ENCODE measurements at regions not wholly inside any gene's neighbourhood (a gene's known extent, or its start where the extent isn't known, plus 50 kb on each side); places are given as distances from the start of the nearest gene placed in this dataset.

GRCh38 chr12:92436856-92437255 lies 265.9 kb upstream of the PLEKHG7 start (continued):
- TF ChIP-seq, protein P1, sequence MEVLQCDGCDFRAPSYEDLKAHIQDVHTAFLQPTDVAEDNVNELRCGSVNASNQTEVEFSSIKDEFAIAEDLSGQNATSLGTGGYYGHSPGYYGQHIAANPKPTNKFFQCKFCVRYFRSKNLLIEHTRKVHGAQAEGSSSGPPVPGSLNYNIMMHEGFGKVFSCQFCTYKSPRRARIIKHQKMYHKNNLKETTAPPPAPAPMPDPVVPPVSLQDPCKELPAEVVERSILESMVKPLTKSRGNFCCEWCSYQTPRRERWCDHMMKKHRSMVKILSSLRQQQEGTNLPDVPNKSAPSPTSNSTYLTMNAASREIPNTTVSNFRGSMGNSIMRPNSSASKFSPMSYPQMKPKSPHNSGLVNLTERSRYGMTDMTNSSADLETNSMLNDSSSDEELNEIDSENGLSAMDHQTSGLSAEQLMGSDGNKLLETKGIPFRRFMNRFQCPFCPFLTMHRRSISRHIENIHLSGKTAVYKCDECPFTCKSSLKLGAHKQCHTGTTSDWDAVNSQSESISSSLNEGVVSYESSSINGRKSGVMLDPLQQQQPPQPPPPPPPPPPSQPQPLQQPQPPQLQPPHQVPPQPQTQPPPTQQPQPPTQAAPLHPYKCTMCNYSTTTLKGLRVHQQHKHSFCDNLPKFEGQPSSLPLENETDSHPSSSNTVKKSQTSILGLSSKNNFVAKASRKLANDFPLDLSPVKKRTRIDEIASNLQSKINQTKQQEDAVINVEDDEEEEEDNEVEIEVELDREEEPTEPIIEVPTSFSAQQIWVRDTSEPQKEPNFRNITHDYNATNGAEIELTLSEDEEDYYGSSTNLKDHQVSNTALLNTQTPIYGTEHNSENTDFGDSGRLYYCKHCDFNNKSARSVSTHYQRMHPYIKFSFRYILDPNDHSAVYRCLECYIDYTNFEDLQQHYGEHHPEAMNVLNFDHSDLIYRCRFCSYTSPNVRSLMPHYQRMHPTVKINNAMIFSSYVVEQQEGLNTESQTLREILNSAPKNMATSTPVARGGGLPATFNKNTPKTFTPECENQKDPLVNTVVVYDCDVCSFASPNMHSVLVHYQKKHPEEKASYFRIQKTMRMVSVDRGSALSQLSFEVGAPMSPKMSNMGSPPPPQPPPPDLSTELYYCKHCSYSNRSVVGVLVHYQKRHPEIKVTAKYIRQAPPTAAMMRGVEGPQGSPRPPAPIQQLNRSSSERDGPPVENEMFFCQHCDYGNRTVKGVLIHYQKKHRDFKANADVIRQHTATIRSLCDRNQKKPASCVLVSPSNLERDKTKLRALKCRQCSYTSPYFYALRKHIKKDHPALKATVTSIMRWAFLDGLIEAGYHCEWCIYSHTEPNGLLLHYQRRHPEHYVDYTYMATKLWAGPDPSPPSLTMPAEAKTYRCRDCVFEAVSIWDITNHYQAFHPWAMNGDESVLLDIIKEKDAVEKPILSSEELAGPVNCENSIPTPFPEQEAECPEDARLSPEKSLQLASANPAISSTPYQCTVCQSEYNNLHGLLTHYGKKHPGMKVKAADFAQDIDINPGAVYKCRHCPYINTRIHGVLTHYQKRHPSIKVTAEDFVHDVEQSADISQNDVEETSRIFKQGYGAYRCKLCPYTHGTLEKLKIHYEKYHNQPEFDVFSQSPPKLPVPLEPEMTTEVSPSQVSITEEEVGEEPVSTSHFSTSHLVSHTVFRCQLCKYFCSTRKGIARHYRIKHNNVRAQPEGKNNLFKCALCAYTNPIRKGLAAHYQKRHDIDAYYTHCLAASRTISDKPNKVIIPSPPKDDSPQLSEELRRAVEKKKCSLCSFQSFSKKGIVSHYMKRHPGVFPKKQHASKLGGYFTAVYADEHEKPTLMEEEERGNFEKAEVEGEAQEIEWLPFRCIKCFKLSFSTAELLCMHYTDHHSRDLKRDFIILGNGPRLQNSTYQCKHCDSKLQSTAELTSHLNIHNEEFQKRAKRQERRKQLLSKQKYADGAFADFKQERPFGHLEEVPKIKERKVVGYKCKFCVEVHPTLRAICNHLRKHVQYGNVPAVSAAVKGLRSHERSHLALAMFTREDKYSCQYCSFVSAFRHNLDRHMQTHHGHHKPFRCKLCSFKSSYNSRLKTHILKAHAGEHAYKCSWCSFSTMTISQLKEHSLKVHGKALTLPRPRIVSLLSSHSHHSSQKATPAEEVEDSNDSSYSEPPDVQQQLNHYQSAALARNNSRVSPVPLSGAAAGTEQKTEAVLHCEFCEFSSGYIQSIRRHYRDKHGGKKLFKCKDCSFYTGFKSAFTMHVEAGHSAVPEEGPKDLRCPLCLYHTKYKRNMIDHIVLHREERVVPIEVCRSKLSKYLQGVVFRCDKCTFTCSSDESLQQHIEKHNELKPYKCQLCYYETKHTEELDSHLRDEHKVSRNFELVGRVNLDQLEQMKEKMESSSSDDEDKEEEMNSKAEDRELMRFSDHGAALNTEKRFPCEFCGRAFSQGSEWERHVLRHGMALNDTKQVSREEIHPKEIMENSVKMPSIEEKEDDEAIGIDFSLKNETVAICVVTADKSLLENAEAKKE (CRISPR knock-in tag; IDR thresholded peaks at IDR 0.05) = no peak
- TF ChIP-seq CREB1 (CRISPR knock-in tag; IDR thresholded peaks at IDR 0.05; ENCODE audit: low read depth) (no peak), EZH2 (IDR thresholded peaks at IDR 0.05; ENCODE audit: low read depth, unreplicated experiment) (no peak), ZNF114 (CRISPR knock-in tag; IDR thresholded peaks at IDR 0.05) (no peak), JUNB (IDR thresholded peaks at IDR 0.05; ENCODE audit: unreplicated experiment) (no peak), ZNF331 (CRISPR knock-in tag; IDR thresholded peaks at IDR 0.05; ENCODE audit: low read depth) (no peak), EZH2phosphoT487 (IDR thresholded peaks at IDR 0.05; ENCODE audit: unreplicated experiment) (no peak)
- TF ChIP-seq, protein P2, sequence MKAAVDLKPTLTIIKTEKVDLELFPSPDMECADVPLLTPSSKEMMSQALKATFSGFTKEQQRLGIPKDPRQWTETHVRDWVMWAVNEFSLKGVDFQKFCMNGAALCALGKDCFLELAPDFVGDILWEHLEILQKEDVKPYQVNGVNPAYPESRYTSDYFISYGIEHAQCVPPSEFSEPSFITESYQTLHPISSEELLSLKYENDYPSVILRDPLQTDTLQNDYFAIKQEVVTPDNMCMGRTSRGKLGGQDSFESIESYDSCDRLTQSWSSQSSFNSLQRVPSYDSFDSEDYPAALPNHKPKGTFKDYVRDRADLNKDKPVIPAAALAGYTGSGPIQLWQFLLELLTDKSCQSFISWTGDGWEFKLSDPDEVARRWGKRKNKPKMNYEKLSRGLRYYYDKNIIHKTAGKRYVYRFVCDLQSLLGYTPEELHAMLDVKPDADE (IDR thresholded peaks at IDR 0.05) = no peak

DNA sequence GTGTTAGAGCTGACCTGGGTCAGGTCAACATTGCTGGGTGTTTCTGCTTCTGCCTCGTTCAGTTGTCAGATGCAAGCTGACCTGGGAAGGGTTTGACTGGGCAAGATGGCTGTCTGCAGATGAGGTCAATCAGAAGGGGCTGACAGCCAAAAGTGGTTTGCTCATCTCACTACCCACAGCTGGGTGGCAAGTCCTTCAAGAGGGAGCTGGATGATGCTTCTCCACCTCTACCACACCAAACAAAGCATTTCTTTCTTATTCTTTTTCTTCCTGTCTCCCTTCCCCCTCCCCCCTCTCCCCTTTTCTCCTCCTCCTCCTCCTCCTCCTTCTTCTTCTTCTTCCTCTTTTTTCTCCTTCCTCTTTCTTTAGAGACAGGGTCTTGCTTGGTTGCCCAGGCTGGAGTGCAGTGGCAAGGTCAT lies 268.2 kb upstream of the PLEKHG7 start:
- no peak overlapping the region for H3K4me2 ChIP-seq
- H3K27ac ChIP-seq (ENCODE audit: low read depth) = no peak overlapping the region
- H3K36me3 ChIP-seq (ENCODE audit: insufficient read depth) = no peaks in the 10 kb centered on the region
- Mint-ChIP-seq H3K4me1 (peaks cover 7% of the 10 kb centered on the region), H3K27ac (no peak overlapping the region; the same call in 1 of the 2 replicates), H3K4me3 (no peak overlapping the region), H3K9me3 (no peaks in the 10 kb centered on the region), H3K27me3 (ENCODE audit: insufficient read depth, low read depth, poor library complexity) (no peaks in the 10 kb centered on the region), H3K36me3 (ENCODE audit: low read depth) (no peaks in the 10 kb centered on the region)
- no peaks in the 10 kb centered on the region for H3K27me3 ChIP-seq (ENCODE audit: insufficient read depth)
- peaks cover 15% of the 10 kb centered on the region; the same call in 1 of the 2 replicates for H3K9me2 ChIP-seq (ENCODE audit: insufficient read depth)
- H3K4me1 ChIP-seq (ENCODE audit: insufficient read depth) = 0 out of 2 replicates have a peak, but pooled peaks cover 3% of the 10 kb centered on the region
- H4K20me1 ChIP-seq (replicated peaks; ENCODE audit: insufficient read depth) = no peaks in the 10 kb centered on the region
- no peaks in the 10 kb centered on the region for H3K79me2 ChIP-seq (replicated peaks; ENCODE audit: insufficient read depth)
- H3F3A ChIP-seq (replicated peaks; ENCODE audit: low read depth) = no peaks in the 10 kb centered on the region
- ATAC-seq (no peak), DNase-seq (ENCODE audit: low spot score) (no peak)
- H3K4me3 ChIP-seq = no peak overlapping the region
- no peak overlapping the region for H2AFZ ChIP-seq
- TF ChIP-seq ZNF114 (CRISPR knock-in tag; IDR thresholded peaks at IDR 0.05) (no peak), STAT1 (IDR thresholded peaks at IDR 0.05; ENCODE audit: unreplicated experiment) (no peak), POLR2AphosphoS5 (IDR thresholded peaks at IDR 0.05; ENCODE audit: low read depth) (no peak), CTCF (conservative IDR thresholded peaks at IDR 0.05; ENCODE audit: low read depth in 2 of 2) (no peak), ZNF331 (CRISPR knock-in tag; IDR thresholded peaks at IDR 0.05; ENCODE audit: low read depth) (no peak)
- TF ChIP-seq, protein P2 (IDR thresholded peaks at IDR 0.05) = no peak

Measured in GM23338 (cell line).